SK-N-SH (cell line): ENCODE measurements at regions not wholly inside any gene's neighbourhood (a gene's known extent, or its start where the extent isn't known, plus 50 kb on each side); places are given as distances from the start of the nearest gene placed in this dataset.

Experiments used
- CTCF ChIA-PET: fragments of 300-600, 350-600 bp; formaldehyde crosslinking; extraction: SDS; loops from one replicate; lab custom pipeline; 2021; lab: Yijun Ruan, JAX
- POLR2A ChIA-PET: fragments of 350-600 bp; sonication (Branson Sonifier 250); formaldehyde crosslinking; extraction: SDS; loops from one replicate; lab custom pipeline; 2020; ENCODE audit warnings: antibody characterized with exemption, inconsistent platforms; lab: Yijun Ruan, JAX
- DNase-seq: peaks from one replicate; pipeline ENCODE4 v3.0.0; 2012
- H2AFZ ChIP-seq: fragments of 200-600 bp; sonication (generic); 2 replicates; pipeline ENCODE4 v1.8.1; 2016; ENCODE audit warnings: antibody characterized with exemption, mild to moderate bottlenecking, low read depth
- H3F3A ChIP-seq: fragments of 200-600 bp; sonication (generic); replicated peaks from 2 replicates; pipeline ENCODE3; 2016; ENCODE audit warnings: antibody characterized with exemption, mild to moderate bottlenecking; ENCODE audit not compliant: insufficient read depth
- H3K27ac ChIP-seq, 2 experiments: fragments of 200-500 bp in 1 of 2; fragments of 200-600 bp in 1 of 2; sonication (Bioruptor generic) in 1 of 2; sonication (generic), shearing (Covaris generic) in 1 of 2; 2 replicates each; pipeline versions ENCODE4 v1.5.1 to v1.6.1; 2014 to 2016; ENCODE audit warnings: low read depth in 2 of 2, inconsistent platforms in 1 of 2, low read length in 1 of 2, mild to moderate bottlenecking in 1 of 2, mixed read lengths in 1 of 2
- H3K27me3 ChIP-seq: fragments of 200-600 bp; sonication (generic), shearing (Covaris generic); 2 replicates; pipeline ENCODE4 v1.6.1; 2016; ENCODE audit warnings: mixed run types; ENCODE audit not compliant: insufficient read depth
- H3K36me3 ChIP-seq, 2 experiments: fragments of 200-500 bp in 1 of 2; fragments of 200-600 bp in 1 of 2; sonication (Bioruptor generic) in 1 of 2; sonication (generic) in 1 of 2; replicated peaks in 1 of 2; 2 replicates each; pipeline versions ENCODE3 to v1.5.1; 2014 to 2016; ENCODE audit warnings: low read length in 1 of 2, mild to moderate bottlenecking in 1 of 2; ENCODE audit not compliant: insufficient read depth in 2 of 2, control insufficient read depth in 1 of 2
- H3K4me1 ChIP-seq, 2 experiments: fragments of 200-500 bp in 1 of 2; fragments of 200-600 bp in 1 of 2; sonication (Bioruptor generic) in 1 of 2; sonication (generic), shearing (Covaris generic) in 1 of 2; 2 replicates each; pipeline versions ENCODE4 v1.5.1 to v1.6.1; 2014 to 2016; ENCODE audit warnings: low read depth in 1 of 2, low read length in 1 of 2, mixed run types in 1 of 2; ENCODE audit not compliant: insufficient read depth in 2 of 2, control insufficient read depth in 1 of 2
- H3K4me2 ChIP-seq: fragments of 200-600 bp; sonication (generic), shearing (Covaris generic); 2 replicates; pipeline ENCODE4 v1.6.1; 2017; ENCODE audit warnings: mixed run types
- H3K4me3 ChIP-seq, 2 experiments: fragments of 200-500 bp in 1 of 2; fragments of 200-600 bp in 1 of 2; sonication (Bioruptor generic) in 1 of 2; sonication (generic), shearing (Covaris generic) in 1 of 2; 2 replicates each; pipeline versions ENCODE4 v1.5.1 to v1.8.1; 2014 to 2016; ENCODE audit warnings: low read depth in 2 of 2, inconsistent platforms in 1 of 2, low read length in 1 of 2, mild to moderate bottlenecking in 1 of 2, mixed read lengths in 1 of 2, moderate library complexity in 1 of 2
- H3K79me2 ChIP-seq: fragments of 200-600 bp; sonication (generic); 2 replicates; pipeline ENCODE4 v1.8.1; 2017; ENCODE audit warnings: mild to moderate bottlenecking; ENCODE audit not compliant: insufficient read depth
- H3K9ac ChIP-seq: fragments of 200-600 bp; sonication (generic); 2 replicates; pipeline ENCODE4 v1.6.1; 2017; ENCODE audit warnings: mixed run types
- H3K9me2 ChIP-seq: fragments of 200-600 bp; sonication (generic); 2 replicates; pipeline ENCODE4 v1.6.1; 2017; ENCODE audit warnings: mixed run types
- H3K9me3 ChIP-seq: fragments of 200-600 bp; sonication (generic); 2 replicates; pipeline ENCODE4 v1.6.1; 2017; ENCODE audit warnings: mixed run types, mild to moderate bottlenecking, moderate library complexity
- H4K20me1 ChIP-seq: fragments of 200-600 bp; sonication (generic); 2 replicates; pipeline ENCODE4 v1.6.1; 2017; ENCODE audit warnings: mild to moderate bottlenecking, mixed run types; ENCODE audit not compliant: insufficient read depth
- FOXJ3 ChIP-seq: sonication (generic); formaldehyde crosslinking; IDR thresholded peaks from 2 replicates; pipeline ENCODE4 v1.5.1; 2020; ENCODE audit warnings: mild to moderate bottlenecking, missing genetic modification reagents
- MXI1 ChIP-seq: IDR thresholded peaks from 2 replicates; pipeline ENCODE4 v1.6.1; 2012; ENCODE audit warnings: mild to moderate bottlenecking, low read depth, low read length, improper control_type of control experiment
- NFIC ChIP-seq: IDR thresholded peaks from 2 replicates; pipeline ENCODE4 v1.4.0; 2012; ENCODE audit warnings: borderline replicate concordance
- RFX5 ChIP-seq: IDR thresholded peaks from 2 replicates; pipeline ENCODE4 v1.6.1; 2012; ENCODE audit warnings: mild to moderate bottlenecking, improper control_type of control experiment, low read length
- RXRA ChIP-seq: IDR thresholded peaks from 2 replicates; pipeline ENCODE4 v1.4.0; 2012; ENCODE audit warnings: low read depth, mild to moderate bottlenecking, borderline replicate concordance
- TAF1 ChIP-seq: IDR thresholded peaks from 2 replicates; pipeline ENCODE4 v1.6.1; 2012; ENCODE audit warnings: low read depth, mild to moderate bottlenecking, low read length, moderate library complexity, borderline replicate concordance
- TCF12 ChIP-seq: IDR thresholded peaks from 2 replicates; pipeline ENCODE4 v1.4.0; 2012
- YY1 ChIP-seq: IDR thresholded peaks from 2 replicates; pipeline ENCODE4 v1.4.0; 2012; ENCODE audit warnings: low read depth, mild to moderate bottlenecking
- WGBS: methylation state at CpG from one replicate; pipeline ENCODE4 v1.1.6; 2017; ENCODE audit warnings: low lambda C conversion rate; 5-methylcytosine and 5-hydroxymethylcytosine counted together
- TF ChIP-seq, protein P1 (sequence below): IDR thresholded peaks from 2 replicates; pipeline ENCODE4 v1.4.0; 2012; ENCODE audit warnings: low read depth
- TF ChIP-seq, protein P2 (sequence below): IDR thresholded peaks from 2 replicates; pipeline ENCODE4 v1.6.1; 2012; ENCODE audit warnings: mild to moderate bottlenecking, low read depth, low read length, moderate library complexity
- TF ChIP-seq, protein P3 (sequence below): fragments of 150-350 bp; IDR thresholded peaks from 2 replicates; pipeline ENCODE4 v1.6.1; 2017; ENCODE audit warnings: antibody characterized with exemption, low read length, low read depth, borderline replicate concordance
- TF ChIP-seq, protein P4 (sequence below): IDR thresholded peaks from 2 replicates; pipeline ENCODE4; 2012
- TF ChIP-seq, protein P5 (sequence below): IDR thresholded peaks from 2 replicates; pipeline ENCODE4 v1.4.0; 2012; ENCODE audit warnings: low read depth, borderline replicate concordance

DNA sequence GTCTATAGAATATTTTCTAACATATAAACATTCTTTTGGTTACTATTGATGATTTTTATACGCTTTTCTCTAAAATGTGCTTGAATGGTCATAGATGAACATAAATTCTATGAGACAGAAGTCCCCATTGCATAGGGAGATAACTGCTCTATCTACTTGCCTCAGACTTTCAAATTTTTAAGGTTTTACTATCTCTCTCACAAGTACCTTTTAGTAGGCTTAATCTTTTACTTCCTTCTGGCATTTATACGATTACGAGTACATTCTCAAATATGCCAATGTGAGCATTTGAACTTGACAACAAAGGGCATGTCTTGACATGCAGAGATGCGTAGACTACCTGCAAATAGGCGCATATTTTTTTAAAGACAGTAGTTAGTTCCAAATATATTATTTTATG is 935.9 kb upstream of the LRATD1 start:
- H3K79me2 ChIP-seq, result no peaks in the 10 kb centered on the region
- no peak overlapping the region for H3K27ac ChIP-seq
- H3F3A ChIP-seq, result no peaks in the 10 kb centered on the region
- H2AFZ ChIP-seq, result no peak overlapping the region
- H3K9ac ChIP-seq, result no peak overlapping the region
- H4K20me1 ChIP-seq, result no peaks in the 10 kb centered on the region
- WGBS, result 43% methylated on average over 5 of the region's 5 CpGs
- H3K4me2 ChIP-seq, result no peak overlapping the region
- CTCF ChIA-PET, result no interaction called here
- TF ChIP-seq NFIC (no peak), TAF1 (no peak), FOXJ3 (CRISPR knock-in tag) (no peak), RXRA (no peak), TCF12 (no peak), RFX5 (no peak), YY1 (no peak), MXI1 (no peak)
- TF ChIP-seq, protein P1, sequence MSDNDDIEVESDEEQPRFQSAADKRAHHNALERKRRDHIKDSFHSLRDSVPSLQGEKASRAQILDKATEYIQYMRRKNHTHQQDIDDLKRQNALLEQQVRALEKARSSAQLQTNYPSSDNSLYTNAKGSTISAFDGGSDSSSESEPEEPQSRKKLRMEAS, result no peak
- TF ChIP-seq, protein P2, sequence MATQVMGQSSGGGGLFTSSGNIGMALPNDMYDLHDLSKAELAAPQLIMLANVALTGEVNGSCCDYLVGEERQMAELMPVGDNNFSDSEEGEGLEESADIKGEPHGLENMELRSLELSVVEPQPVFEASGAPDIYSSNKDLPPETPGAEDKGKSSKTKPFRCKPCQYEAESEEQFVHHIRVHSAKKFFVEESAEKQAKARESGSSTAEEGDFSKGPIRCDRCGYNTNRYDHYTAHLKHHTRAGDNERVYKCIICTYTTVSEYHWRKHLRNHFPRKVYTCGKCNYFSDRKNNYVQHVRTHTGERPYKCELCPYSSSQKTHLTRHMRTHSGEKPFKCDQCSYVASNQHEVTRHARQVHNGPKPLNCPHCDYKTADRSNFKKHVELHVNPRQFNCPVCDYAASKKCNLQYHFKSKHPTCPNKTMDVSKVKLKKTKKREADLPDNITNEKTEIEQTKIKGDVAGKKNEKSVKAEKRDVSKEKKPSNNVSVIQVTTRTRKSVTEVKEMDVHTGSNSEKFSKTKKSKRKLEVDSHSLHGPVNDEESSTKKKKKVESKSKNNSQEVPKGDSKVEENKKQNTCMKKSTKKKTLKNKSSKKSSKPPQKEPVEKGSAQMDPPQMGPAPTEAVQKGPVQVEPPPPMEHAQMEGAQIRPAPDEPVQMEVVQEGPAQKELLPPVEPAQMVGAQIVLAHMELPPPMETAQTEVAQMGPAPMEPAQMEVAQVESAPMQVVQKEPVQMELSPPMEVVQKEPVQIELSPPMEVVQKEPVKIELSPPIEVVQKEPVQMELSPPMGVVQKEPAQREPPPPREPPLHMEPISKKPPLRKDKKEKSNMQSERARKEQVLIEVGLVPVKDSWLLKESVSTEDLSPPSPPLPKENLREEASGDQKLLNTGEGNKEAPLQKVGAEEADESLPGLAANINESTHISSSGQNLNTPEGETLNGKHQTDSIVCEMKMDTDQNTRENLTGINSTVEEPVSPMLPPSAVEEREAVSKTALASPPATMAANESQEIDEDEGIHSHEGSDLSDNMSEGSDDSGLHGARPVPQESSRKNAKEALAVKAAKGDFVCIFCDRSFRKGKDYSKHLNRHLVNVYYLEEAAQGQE, result no peak
- TF ChIP-seq, protein P3, sequence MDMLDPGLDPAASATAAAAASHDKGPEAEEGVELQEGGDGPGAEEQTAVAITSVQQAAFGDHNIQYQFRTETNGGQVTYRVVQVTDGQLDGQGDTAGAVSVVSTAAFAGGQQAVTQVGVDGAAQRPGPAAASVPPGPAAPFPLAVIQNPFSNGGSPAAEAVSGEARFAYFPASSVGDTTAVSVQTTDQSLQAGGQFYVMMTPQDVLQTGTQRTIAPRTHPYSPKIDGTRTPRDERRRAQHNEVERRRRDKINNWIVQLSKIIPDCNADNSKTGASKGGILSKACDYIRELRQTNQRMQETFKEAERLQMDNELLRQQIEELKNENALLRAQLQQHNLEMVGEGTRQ, result no peak
- TF ChIP-seq, protein P4, sequence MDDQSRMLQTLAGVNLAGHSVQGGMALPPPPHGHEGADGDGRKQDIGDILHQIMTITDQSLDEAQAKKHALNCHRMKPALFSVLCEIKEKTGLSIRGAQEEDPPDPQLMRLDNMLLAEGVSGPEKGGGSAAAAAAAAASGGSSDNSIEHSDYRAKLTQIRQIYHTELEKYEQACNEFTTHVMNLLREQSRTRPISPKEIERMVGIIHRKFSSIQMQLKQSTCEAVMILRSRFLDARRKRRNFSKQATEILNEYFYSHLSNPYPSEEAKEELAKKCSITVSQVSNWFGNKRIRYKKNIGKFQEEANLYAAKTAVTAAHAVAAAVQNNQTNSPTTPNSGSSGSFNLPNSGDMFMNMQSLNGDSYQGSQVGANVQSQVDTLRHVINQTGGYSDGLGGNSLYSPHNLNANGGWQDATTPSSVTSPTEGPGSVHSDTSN, result no peak
- TF ChIP-seq, protein P5, sequence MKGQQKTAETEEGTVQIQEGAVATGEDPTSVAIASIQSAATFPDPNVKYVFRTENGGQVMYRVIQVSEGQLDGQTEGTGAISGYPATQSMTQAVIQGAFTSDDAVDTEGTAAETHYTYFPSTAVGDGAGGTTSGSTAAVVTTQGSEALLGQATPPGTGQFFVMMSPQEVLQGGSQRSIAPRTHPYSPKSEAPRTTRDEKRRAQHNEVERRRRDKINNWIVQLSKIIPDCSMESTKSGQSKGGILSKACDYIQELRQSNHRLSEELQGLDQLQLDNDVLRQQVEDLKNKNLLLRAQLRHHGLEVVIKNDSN, result no peak
- no peaks in the 10 kb centered on the region for H3K27me3 ChIP-seq
- H3K9me2 ChIP-seq, result no peaks in the 10 kb centered on the region
- no peaks in the 10 kb centered on the region for H3K36me3 ChIP-seq
- DNase-seq, result no peak
- POLR2A ChIA-PET, result no interaction called here
- no peaks in the 10 kb centered on the region for H3K4me1 ChIP-seq
- H3K9me3 ChIP-seq, result no peaks in the 10 kb centered on the region
- no peak overlapping the region for H3K4me3 ChIP-seq
